ENCODE measurements at regions not wholly inside any gene's neighbourhood (a gene's known extent, or its start where the extent isn't known, plus 50 kb on each side); places are given as distances from the start of the nearest gene placed in this dataset.
"Not testable (repeated sequence)": the region's sequence is repeated elsewhere in the genome, so short reads cannot be mapped to it uniquely, and the experiment has no call there.

DNA sequence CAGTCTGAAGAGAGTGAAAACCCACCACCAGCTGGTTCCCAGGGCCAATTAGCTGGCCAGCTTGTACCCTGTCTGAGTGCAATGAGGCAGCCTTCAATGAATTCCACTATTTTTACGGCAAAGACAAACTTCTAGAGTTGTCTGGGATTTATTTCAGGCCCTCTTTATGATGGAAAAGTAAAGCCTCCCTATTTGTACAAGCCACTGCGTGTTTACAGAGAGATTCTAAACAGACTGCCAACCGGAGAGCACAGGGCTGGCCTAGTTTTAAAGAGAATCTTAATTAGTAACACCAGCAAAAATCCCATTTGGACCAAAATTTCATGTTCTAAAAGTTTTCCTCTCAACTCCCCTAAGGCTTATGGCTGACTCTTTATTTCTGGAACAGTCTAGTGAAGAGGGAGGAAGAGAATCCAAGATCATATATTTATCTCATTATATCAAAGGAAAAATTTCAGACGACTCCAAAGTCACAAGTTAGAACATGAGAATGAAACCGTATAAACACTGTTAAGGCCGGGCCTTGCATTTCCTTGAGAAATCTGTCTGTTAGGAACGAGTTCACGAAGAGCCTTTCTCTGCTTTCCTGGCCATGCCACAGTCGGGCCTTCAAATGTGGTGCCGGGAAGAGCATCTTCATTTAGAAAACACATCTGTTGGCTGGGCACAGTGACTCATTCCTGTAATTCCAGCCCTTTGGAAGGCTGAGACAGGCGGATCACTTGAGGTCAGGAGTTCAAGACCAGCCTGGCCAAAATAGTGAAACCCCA, 724.6 kb upstream of the NRP1 start:
- no peak for DNase-seq (ENCODE audit: low read depth)

DNA sequence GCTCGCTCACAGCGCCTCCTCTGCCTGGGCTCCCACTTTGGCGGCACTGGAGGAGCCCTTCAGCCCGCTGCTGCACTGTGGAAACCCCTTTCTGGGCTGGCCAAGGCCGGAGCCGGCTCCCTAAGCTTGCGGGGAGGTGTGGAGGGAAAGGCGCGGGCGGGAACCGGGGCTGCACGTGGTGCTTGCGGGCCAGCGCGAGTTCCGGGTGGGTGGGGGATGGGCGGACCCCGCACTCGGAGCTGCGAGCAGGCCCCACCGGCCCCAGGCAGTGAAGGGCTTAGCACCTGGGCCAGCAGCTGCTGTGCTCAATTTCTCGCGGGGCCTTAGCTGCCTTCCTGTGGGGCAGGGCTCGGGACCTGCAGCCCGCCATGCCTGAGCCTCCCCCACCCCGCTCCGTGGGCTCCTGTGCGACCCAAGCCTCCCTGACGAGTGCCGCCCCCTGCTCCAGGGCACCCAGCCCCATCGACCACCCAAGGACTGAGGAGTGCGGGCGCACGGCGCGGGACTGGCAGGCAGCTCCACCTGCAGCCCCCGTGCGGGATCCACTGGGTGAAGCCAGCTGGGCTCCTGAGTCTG, 721.0 kb upstream of the NRP1 start:
- DNase-seq (ENCODE audit: low read depth), result not testable (repeated sequence)

DNA sequence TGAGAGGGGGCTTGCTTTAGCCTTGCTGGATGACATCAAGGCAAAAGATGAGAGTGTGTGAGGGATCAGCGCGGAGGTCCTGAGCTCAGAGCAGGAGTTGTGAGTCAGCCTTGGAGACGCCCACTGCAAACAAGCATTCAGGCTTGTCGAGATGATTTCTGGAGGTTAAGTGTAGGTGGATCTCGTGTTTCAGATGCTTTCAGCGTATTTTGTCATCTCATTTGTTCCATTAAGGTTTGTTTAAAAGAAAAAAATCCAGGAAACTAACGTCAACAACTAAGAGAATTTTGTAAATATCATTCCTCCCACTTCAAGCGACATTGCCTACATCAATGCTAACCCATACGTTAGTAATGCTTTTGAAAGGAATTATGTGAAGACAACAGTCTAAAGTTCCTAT, 715.4 kb upstream of the NRP1 start:
- no peak for DNase-seq (ENCODE audit: low read depth)

DNA sequence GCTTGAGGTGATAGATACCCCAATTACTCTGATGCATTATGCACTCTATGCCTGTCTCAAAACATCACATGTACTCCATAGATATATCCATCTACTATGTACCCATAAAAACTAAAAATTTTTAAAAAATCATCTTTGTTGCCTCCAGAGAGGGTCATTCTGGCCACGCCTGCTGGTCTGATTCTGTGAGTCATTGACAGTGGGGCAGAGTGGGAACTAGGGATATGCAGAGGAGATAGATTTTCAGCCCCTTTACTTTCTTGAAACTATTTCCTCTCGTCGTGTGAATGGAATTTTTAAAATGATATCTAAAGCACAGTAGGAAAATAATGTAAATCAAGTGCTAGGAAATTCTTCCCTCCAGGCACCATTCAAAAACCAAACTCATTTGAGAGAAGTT, 715.0 kb upstream of the NRP1 start:
- no peak for DNase-seq (ENCODE audit: low read depth)

DNA sequence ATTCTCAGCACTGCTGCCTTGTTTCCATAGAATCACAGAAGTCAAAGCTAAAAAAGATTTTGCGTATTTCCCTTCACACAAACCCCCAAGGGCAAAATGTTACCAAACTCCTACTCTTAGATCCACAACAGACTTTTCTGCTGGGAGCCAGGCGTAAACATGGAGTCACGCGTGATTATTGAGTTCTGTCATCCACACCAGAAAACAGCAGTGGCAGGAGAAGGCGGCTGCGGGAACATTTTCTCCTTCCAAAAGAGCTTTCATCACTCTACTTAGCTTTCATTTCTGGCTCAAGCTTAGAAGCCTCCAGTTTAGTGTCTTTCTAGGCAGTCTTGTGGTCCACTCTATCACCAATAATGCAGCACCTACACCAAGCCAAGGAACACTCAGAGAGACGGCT, 712.9 kb upstream of the NRP1 start:
- no peak for DNase-seq (ENCODE audit: low read depth)

DNA sequence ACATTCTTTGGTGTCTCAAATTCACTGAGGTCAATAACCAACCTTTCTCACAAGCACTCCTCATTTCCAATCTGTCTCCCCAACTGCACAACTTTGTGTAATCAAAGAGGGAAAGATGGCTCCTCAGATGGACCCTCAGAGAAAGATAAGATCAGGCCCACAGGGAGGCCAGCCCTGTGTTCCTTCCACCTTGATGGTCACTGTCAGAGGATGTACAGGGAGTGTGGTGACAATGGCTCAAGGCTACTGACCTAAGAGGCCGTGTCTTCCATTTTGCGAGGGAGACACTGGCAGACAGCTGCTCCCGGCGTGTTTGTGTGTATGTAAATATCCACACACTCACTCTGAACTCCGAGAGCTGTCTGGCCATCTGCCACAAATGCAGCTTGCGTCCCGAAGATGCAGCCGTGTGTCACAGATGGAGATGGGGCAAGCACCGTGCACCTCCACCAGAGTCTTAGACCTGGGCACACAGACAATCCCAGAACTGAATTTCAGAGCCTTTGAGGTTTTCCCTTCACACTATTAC, 712.1 kb upstream of the NRP1 start:
- DNase-seq (ENCODE audit: low read depth), result no peak

DNA sequence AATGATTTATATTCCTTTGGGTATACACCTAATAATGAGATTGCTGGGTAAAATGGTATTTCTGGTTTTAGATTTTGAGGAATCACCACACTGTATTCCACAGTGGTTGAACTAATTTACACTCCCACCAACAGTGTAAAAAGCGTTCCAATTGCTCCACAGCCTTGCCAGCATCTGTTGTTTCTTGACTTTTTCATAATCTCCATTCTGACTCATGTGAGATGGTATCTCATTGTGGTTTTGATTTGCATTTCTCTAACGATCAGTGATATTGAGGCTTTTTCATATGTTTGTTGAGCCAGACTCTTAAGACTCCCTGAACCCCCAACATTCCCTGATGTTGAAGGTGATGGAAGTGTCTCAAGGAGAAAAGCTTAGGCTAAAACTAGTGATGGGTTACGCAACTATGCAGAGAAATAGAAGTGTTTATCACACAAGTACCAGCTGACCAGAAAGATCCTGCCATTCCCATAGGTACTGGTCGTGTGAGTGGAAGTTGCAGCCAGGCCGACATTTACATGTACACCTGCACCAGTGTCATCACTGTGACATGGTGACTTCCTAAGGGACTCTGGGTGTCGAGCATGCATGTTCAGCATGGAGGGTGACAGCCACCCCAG, 711.2 kb upstream of the NRP1 start:
- DNase-seq (ENCODE audit: low read depth), result no peak

DNA sequence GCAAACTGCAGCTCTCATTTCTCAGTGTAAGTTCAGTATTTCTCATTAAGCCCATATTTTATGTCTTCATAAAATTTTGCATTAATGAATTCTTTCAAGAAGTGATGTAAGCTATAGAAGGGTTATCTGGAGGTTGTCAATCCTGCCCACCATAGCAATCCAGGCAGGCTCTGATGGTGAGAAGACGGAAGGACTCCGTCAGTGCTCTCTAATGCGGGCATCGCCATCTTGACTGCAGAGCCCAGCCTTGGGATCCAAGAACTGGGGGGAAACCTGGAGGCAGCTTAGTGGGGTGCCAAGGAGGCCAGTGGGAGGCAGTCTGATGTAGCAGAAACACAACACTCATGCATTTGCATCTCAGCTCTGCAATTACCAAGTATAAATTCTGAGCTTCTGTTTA, 707.4 kb upstream of the NRP1 start:
- no peak for DNase-seq (ENCODE audit: low read depth)

DNA sequence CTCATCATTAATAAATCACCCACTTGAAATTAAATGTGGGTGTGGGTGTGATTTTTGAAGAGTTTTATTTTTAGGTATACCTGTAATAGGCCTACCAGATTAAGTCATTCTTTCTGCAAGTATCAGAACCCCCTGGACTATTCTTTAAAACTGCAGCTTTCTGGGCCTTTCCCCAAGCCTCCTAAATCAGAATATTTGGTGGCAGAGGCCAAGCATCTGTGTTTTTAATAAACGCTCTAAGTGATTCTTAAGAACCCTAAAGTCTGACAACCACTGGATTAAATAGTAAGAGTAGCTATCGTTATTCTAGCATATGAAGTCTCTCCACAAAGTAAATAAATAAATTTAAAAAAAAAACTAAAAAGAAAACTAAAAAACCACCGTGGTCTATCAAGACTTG, 703.0 kb upstream of the NRP1 start:
- DNase-seq (ENCODE audit: low read depth), result no peak

DNA sequence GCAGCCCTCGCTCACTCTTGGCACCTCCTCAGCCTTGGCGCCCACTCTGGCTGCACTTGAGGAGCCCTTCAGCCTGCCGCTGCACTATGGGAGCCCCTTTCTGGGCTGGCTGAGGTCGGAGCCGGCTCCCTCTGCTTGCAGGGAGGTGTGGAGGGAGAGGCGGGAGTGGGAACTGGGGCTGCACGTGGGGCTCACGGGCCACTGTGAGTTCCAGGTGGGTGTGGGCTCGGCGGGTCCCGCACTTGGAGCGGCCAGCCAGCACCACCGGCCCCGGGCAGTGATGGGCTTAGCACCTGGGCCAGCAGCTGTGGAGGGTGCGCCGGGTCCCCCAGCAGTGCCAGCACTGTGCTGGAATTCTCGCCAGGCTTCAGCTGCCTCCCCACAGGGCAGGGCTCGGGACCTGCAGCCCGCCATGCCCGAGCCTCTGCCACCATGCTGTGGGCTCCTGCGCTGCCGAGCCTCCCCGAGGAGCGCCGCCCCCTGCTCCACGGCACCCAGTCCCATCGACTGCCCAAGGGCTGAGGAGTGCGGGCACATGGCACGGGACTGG, 700.8 kb upstream of the NRP1 start:
- DNase-seq (ENCODE audit: low read depth), result not testable (repeated sequence)

DNA sequence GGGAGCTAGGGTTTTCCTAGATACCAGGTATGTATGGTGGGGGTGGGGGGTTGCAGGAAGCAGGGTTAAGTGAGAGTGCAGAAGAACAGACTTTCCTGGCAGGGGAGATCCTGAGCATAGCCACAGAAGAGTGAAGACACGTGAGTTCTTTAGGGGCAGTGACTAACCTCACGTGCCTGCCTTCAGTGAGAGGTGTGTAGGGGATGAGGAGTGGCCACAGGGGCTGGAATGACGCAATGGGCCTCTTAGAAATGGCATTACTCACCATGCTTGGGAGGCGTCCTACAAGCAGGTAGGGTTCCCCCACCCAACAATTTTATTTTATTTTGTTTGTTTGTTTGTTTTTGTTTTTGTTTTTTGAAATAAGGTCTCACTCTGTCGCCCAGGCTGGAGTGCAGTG, 698.6 kb upstream of the NRP1 start:
- DNase-seq (ENCODE audit: low read depth), result no peak

DNA sequence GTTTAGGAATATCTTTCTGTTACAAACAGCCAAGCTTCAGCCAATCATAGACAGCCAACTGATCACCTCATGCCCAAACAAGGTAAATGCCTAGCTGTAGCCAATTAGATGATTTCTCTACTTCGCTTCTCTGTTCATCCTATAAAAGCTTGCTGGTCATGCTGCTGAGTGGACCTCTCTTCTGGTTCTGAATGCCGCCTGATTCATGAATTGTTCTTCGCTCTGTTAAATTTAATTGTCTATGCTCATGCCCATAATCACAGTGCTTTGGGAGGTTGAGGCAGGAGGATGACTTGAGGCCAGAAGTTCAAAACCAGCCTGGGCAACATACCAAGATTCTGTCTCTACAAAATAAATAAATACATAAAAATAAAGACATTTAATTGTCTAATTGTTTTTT, 698.1 kb upstream of the NRP1 start:
- DNase-seq (ENCODE audit: low read depth), result no peak

DNA sequence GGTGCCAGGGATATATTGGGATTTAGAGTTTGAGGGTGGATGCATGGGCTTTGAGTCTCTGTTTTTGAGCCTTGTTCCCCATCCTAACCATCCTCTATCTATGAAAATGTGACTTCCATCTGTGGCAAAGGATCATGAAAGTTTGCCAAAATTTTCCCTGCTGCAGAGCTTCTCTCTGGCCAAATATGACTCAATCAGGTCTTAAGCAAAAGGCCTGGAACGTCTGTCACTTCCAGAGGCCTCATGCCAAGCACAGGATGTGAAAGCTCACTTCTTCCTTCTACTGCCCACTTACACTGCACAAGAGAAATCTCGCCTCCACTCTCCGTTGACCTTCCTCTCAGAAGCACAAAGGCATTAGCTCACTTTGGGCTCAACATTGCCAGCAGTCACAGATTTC, 696.9 kb upstream of the NRP1 start:
- no peak for DNase-seq (ENCODE audit: low read depth)

DNA sequence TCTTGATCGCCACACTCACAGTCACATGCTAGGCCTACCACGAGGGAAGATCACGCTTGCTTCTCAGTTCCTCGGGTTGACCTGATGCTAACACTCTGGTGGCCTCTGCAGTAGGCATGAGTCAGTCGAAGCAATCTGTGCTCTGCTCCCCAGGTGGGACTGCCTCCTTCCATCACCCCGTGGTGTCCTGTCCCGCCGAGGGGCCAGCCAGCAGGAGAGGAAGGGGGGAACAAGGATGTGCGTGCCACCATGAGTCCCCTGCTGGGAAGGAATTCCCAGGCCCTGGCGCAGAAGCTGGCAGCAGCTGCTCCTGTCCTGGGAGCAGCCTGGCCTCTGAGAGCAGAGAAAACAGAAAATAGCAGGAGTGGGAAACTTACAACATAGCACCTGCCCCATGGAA, 695.0 kb upstream of the NRP1 start:
- DNase-seq (ENCODE audit: low read depth), result no peak

DNA sequence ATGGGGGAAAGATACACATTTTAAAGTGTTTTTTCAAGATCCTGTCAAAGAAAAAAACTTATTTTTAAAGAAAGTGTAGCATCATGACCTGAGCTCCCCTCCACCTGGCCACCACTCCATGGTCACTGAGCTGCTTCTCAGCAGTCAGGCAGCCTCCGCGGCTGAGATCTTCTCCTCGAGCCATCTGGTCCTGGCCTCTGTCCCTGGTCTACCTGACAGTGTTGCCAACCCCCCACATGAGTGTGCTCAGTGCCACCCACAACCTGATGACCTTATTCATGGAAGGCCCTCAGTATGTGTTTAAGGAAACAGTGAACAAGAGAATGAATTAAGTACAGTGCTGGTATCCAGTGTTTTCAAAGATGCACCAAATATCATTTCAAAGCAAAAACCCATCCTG, 694.5 kb upstream of the NRP1 start:
- no peak for DNase-seq (ENCODE audit: low read depth)

DNA sequence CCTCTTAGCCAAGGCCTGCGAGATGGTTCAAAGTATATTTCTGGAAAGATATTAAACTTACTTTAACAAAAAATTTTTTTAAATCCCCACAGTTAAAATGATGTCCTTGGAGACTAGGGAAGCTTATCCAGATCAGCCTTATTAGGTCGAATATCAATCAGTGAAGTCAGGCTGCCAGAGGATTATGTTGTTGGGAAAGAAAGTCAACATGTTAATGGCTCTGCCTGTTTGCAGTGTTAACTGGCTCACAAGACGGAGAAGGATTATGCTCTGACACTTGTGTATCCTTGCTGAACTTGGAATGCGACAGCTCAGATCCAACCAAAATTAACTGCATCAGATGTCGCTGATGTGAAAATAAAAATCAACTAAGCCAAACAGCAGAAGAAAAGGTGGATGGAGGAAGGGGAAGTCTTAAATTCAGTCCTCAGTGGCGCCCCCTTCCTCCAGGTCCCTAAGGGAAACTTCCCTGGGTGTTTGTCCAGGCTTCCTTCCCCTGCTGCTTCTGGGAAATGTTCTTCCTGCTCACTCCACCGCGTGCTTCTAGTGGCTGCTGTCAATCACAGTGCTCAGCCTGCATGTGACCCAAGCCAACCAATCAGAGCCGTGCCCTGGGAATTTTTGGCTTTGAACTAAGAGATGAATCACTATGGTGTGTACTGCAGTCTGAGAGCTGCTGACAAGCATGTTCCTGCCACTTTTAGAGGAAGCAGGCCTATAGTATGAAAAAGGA, 690.4 kb upstream of the NRP1 start:
- DNase-seq (ENCODE audit: low read depth), result no peak

DNA sequence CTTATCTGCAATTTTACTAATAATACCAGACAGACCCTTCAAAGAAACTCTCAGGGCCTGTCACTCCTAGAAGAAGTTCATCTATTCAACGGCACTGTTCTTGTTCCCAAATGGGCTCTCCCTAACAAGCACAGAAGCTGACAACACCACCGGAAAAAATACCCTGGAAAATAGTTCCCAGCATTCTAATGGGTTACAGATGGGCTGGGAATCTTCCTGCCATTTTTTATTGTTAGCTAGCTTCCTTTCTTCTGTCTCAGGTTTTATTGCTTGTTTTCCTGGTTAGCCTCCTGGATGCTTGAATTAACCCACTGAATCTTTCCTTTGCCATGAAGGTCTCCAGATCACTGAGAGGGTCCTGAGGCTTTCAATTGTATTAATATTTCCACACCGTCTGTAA, 689.8 kb upstream of the NRP1 start:
- no peak for DNase-seq (ENCODE audit: low read depth)

DNA sequence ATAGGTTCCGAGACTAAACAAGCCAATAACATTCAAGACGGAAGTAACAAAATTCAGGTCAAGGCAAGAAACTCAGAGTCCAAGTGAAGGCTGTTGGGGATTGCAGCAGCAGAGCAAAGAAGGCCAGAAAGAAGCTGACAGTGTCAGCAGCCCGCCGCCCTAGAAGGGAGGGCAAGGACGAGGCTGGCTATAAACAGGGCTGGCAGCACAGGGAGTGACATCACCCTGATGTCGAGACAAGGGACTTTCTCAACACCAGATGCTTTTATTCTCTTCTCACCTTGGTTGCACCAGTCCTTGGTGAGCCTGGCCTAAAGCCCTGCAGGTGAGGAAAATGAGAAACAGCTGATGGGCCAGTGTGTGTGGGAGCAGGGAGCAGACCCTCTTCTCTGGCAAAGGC, 687.7 kb upstream of the NRP1 start:
- no peak for DNase-seq (ENCODE audit: low read depth)

DNA sequence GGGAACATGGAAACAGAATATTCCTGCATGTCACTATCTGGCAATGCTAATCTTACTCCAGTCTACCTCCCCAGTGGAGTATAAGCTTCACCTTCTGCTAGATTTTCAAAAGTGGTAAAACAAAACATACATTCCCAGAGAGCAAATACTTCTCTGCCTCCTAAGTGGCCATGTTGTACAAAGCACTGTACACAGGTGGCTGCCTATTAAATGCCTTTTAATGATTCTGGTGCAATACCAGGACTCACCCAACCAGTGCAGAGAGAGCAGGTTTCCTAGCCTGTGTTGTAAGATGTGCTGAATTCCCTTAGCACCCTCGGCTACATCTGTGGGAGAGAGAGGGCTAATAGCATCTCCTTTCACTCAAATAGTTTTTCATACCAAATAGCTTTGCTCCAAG, 684.3 kb upstream of the NRP1 start:
- DNase-seq (ENCODE audit: low read depth), result no peak

DNA sequence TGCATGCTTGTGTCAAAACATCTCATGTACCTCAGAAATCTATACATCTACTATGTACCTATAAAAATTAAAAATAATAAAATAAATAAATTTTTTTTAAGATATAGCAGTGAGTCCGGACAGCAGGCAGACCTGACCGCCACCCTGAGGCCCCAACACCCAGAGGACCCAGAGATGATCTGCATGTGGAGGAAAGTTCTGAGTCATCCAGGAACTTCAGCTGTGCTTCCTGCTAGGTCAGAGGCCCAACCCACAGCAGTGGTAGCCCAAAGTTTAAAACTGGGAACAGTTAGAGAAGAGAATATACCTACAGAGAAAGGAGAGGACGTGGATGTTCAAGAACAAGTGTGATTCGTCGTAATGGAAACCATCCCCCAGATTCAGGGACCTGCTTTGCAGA, 683.7 kb upstream of the NRP1 start:
- DNase-seq (ENCODE audit: low read depth), result no peak

DNA sequence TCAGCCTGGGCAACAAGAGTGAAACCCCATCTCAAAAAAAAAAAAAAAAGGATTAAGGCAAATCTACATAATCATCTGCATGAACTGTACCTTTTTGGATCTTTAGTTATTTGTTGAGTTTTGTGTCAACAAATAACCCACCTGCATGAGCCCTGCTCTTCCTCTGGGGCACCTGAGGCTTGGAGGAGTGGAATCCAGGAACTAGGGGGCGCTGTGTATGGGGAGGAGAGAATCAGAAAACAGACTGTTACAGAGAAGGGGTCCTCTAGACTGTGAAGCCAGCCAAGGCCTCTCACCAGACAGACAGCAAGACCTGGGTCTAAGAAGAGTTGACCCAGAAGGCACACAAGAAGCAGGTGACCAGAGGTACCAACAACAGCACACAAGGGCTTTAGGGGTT, 682.8 kb upstream of the NRP1 start:
- no peak for DNase-seq (ENCODE audit: low read depth)

DNA sequence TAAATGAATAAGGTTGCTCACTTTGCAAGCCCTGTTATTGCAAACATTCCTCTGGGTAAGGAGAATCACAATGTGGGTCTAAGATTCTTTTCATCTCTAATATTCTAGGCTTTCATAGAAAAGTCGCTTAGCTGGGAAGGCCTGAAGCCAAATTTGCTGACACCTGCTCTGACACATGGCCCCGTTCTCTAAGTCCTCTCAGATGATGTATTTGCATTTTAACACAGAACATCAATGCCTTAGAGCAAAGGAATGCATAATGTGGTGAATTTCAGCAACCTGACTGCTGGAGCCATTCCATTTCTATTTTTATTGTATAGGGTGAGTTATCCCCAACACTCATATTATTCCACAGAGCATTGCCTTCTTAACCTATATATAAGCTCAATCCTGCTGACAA, 682.1 kb upstream of the NRP1 start:
- DNase-seq (ENCODE audit: low read depth), result no peak

DNA sequence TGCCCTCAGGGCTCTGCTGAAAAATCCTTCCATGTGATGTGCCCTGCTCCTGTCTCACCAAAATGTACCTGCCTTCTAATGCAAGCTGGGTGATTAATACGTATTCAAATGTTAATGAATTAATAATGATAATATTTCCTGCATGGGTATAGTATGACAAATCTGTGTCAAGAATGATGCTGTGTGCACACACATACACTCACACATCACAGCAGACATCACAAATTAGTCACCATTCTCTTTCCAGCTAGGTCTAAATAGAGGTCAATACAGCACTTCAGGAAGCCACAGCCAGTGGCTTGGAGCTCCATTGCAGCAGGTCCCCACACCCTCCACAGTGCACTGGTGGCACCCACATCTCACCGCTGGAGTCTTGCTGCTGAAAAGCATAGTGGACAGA, 681.2 kb upstream of the NRP1 start:
- no peak for DNase-seq (ENCODE audit: low read depth)
